B cell (primary cell): ENCODE measurements at regions not wholly inside any gene's neighbourhood (a gene's known extent, or its start where the extent isn't known, plus 50 kb on each side); places are given as distances from the start of the nearest gene placed in this dataset.

ENCODE experiments used
- ATAC-seq: fragments of 200-7000 bp; cut with Tn5 transposase; one replicate; pipeline ENCODE4 v1.10.0; 2021; ENCODE audit warnings: low read depth, mild to moderate bottlenecking, moderate number of reproducible peaks, moderate library complexity
- CTCF ChIA-PET: fragments of 350-600 bp; sonication (Branson Sonifier 250); formaldehyde crosslinking; loops from one replicate; lab custom pipeline; 2021; ENCODE audit warnings: antibody characterized with exemption, inconsistent platforms; lab: Charles Lee
- POLR2A ChIA-PET: fragments of 350-600 bp; sonication (Branson Sonifier 250); formaldehyde crosslinking; loops from one replicate; lab custom pipeline; 2021; ENCODE audit warnings: antibody characterized with exemption; lab: Charles Lee
- DNase-seq: peaks from one replicate; pipeline ENCODE4 v3.0.0; 2013
- H2AFZ ChIP-seq: 2 replicates; pipeline ENCODE4 v1.6.1; 2012; ENCODE audit warnings: mild to moderate bottlenecking, low read depth, low read length; ENCODE audit not compliant: insufficient read depth, poor library complexity, severe bottlenecking
- H3K27ac ChIP-seq, 2 donors: 1 replicate in 1 of 2; 2 replicates in 1 of 2; pipeline ENCODE4 v1.5.1; 2012 to 2013; ENCODE audit warnings: low read length in 2 of 2, mild to moderate bottlenecking in 2 of 2, moderate library complexity in 1 of 2
- H3K27me3 ChIP-seq, 4 experiments: fragments of 200-600 bp in 1 of 4; sonication (generic) in 1 of 4; replicated peaks in 1 of 4; 1 replicate in 2 of 4; 2 replicates in 2 of 4; pipeline versions ENCODE4 v1.6.1 to v1.7.0; 2013 to 2016; ENCODE audit warnings: low read length in 3 of 4, mild to moderate bottlenecking in 2 of 4, mixed read lengths in 1 of 4, moderate library complexity in 1 of 4; ENCODE audit not compliant: insufficient read depth in 4 of 4, control insufficient read depth in 3 of 4; ENCODE audit errors: control extremely low read depth in 1 of 4
- H3K36me3 ChIP-seq, 2 experiments: replicated peaks in 1 of 2; 1 replicate in 1 of 2; 2 replicates in 1 of 2; pipeline versions ENCODE4 v1.6.1 to v1.7.1; 2013; ENCODE audit warnings: low read length in 1 of 2; ENCODE audit not compliant: insufficient read depth in 2 of 2, control insufficient read depth in 1 of 2; ENCODE audit errors: control extremely low read depth in 1 of 2, extremely low read depth in 1 of 2
- H3K4me1 ChIP-seq, 2 donors: fragments of 200-600 bp in 1 of 2; sonication (generic) in 1 of 2; 1 replicate in 1 of 2; 2 replicates in 1 of 2; pipeline versions ENCODE4 v1.5.1 to v1.6.1; 2013 to 2017; ENCODE audit warnings: low read length in 2 of 2; ENCODE audit not compliant: control insufficient read depth in 2 of 2, insufficient read depth in 2 of 2
- H3K4me2 ChIP-seq: replicated peaks from 2 replicates; pipeline ENCODE3; 2012; ENCODE audit warnings: mild to moderate bottlenecking, low read depth, low read length; ENCODE audit not compliant: poor library complexity, severe bottlenecking
- H3K4me3 ChIP-seq, 5 experiments: fragments of 200-600 bp in 1 of 5; sonication (generic) in 1 of 5; 1 replicate in 3 of 5; 2 replicates in 2 of 5; pipeline versions ENCODE4 v1.5.1 to v1.7.0; 2011 to 2016; ENCODE audit warnings: low read length in 4 of 5, mild to moderate bottlenecking in 4 of 5, low read depth in 2 of 5, control low read depth in 1 of 5, moderate library complexity in 1 of 5; ENCODE audit not compliant: insufficient read depth in 1 of 5; ENCODE audit errors: control extremely low read depth in 1 of 5, extremely low read depth in 1 of 5
- H3K79me2 ChIP-seq: fragments of 200-600 bp; sonication (generic); one replicate; pipeline ENCODE4 v1.6.0; 2016; ENCODE audit warnings: low read length; ENCODE audit not compliant: control insufficient read depth, insufficient read depth
- H3K9ac ChIP-seq: fragments of 200-600 bp; sonication (generic); 2 replicates; pipeline ENCODE4 v1.6.1; 2017; ENCODE audit warnings: mild to moderate bottlenecking, low read length, moderate library complexity
- H3K9me3 ChIP-seq, 3 donors: one replicate each; pipeline versions ENCODE4 v1.6.1 to v1.7.1; 2013; ENCODE audit warnings: low read length in 2 of 3; ENCODE audit not compliant: control insufficient read depth in 2 of 3, insufficient read depth in 1 of 3; ENCODE audit errors: control extremely low read depth in 1 of 3
- H4K20me1 ChIP-seq: 2 replicates; pipeline ENCODE4 v1.6.0; 2012; ENCODE audit warnings: mild to moderate bottlenecking, low read length; ENCODE audit not compliant: insufficient read depth, control insufficient read depth, poor library complexity, severe bottlenecking
- H3K27ac Mint-ChIP-seq: one replicate; pipeline ENCODE4 v1.8.0; 2021; ENCODE audit warnings: mixed read lengths
- H3K27me3 Mint-ChIP-seq: one replicate; pipeline ENCODE4 v1.8.0; 2021; ENCODE audit warnings: mixed read lengths
- H3K4me1 Mint-ChIP-seq: one replicate; pipeline ENCODE4 v1.8.0; 2021; ENCODE audit warnings: mixed read lengths
- H3K4me3 Mint-ChIP-seq: one replicate; pipeline ENCODE4 v1.8.0; 2021; ENCODE audit warnings: mixed read lengths
- H3K9me3 Mint-ChIP-seq: one replicate; pipeline ENCODE4 v1.8.0; 2022; ENCODE audit warnings: mixed read lengths; ENCODE audit not compliant: insufficient read depth
- CTCF ChIP-seq: fragments of 200-600 bp; IDR thresholded peaks from one replicate; pipeline ENCODE4 v1.8.0; 2022; ENCODE audit warnings: antibody characterized with exemption, mild to moderate bottlenecking
- EZH2 ChIP-seq: IDR thresholded peaks from 2 replicates; pipeline ENCODE4 v1.6.1; 2012; ENCODE audit warnings: borderline replicate concordance, low read depth, mild to moderate bottlenecking, moderate library complexity, low read length; ENCODE audit not compliant: insufficient read depth, poor library complexity, severe bottlenecking
- WGBS: methylation state at CpG from one replicate; pipeline ENCODE4 v1.1.5; 2013; ENCODE audit warnings: missing lambda C conversion rate; ENCODE audit not compliant: insufficient coverage; 5-methylcytosine and 5-hydroxymethylcytosine counted together
- intact Hi-C: fragments of 100-400 bp; cut with micrococcal nuclease; formaldehyde crosslinking; loops from one replicate; pipeline ENCODE4 v1.10.0; 2022

GRCh38 chr9:109601181-109601580 is 103.1 kb upstream of the PTPN3 start:
- CTCF ChIA-PET, result no interaction called here
- peaks cover 0 to 13% (median 0%) of the 10 kb centered on the region in 4 experiments for H3K27me3 ChIP-seq
- WGBS, result no CpG with 5 or more reads among the region's 1 CpG
- intact Hi-C loops, result no loop called here
- POLR2A ChIA-PET, result no interaction called here
- ATAC-seq (no peak), DNase-seq (no peak)
- H3K4me1 ChIP-seq, result no peaks in the 10 kb centered on the region
- Mint-ChIP-seq H3K4me3 (no peak overlapping the region), H3K9me3 (no peaks in the 10 kb centered on the region), H3K27ac (no peak overlapping the region), H3K4me1 (no peaks in the 10 kb centered on the region), H3K27me3 (peaks cover 15% of the 10 kb centered on the region)
- no peak overlapping the region for H2AFZ ChIP-seq
- H3K4me3 ChIP-seq, result no peak overlapping the region
- H3K4me2 ChIP-seq, result no peak overlapping the region
- H3K79me2 ChIP-seq, result no peaks in the 10 kb centered on the region
- H3K36me3 ChIP-seq, result no peaks in the 10 kb centered on the region
- H3K9me3 ChIP-seq, result peaks cover 0 to 9% (median 0%) of the 10 kb centered on the region in 3 donors
- TF ChIP-seq EZH2, result no peak
- TF ChIP-seq CTCF, result no peak
- H3K9ac ChIP-seq, result no peak overlapping the region
- H4K20me1 ChIP-seq, result no peaks in the 10 kb centered on the region
- no peak overlapping the region for H3K27ac ChIP-seq

GRCh38 chr9:109602987-109603386 is 104.9 kb upstream of the PTPN3 start:
- no peak overlapping the region for H3K27ac ChIP-seq
- no peaks in the 10 kb centered on the region for H4K20me1 ChIP-seq
- Mint-ChIP-seq H3K27me3 (peaks cover 18% of the 10 kb centered on the region), H3K27ac (no peak overlapping the region), H3K9me3 (no peaks in the 10 kb centered on the region), H3K4me3 (no peak overlapping the region), H3K4me1 (no peaks in the 10 kb centered on the region)
- no peak overlapping the region for H2AFZ ChIP-seq
- peaks cover 0 to 13% (median 0%) of the 10 kb centered on the region in 4 experiments for H3K27me3 ChIP-seq
- intact Hi-C loops, result no loop called here
- H3K4me1 ChIP-seq, result no peaks in the 10 kb centered on the region
- ChIA-PET CTCF (no interaction called here), POLR2A (no interaction called here)
- DNase-seq (no peak), ATAC-seq (no peak)
- TF ChIP-seq CTCF, result no peak
- TF ChIP-seq EZH2, result no peak
- no peaks in the 10 kb centered on the region for H3K79me2 ChIP-seq
- no peak overlapping the region for H3K9ac ChIP-seq
- H3K36me3 ChIP-seq, result no peaks in the 10 kb centered on the region
- H3K9me3 ChIP-seq, result peaks cover 0 to 5% (median 0%) of the 10 kb centered on the region in 3 donors
- no peak overlapping the region for H3K4me3 ChIP-seq
- H3K4me2 ChIP-seq, result no peak overlapping the region
- 100% methylated on average over 1 of the region's 4 CpGs for WGBS
